Caco-2 (cell line): ENCODE measurements at regions not wholly inside any gene's neighbourhood (a gene's known extent, or its start where the extent isn't known, plus 50 kb on each side); places are given as distances from the start of the nearest gene placed in this dataset.

Source experiments
- BruUV-seq: library from RNA; stranded (reverse); fragments of 400-500 nt; replicated peaks from 2 replicates; lab custom pipeline; 2021; lab: Mats Ljungman, UMichigan
- CTCF ChIA-PET: fragments of 300-600 bp; sonication (Branson Sonifier 250); formaldehyde crosslinking; loops from one replicate; lab custom pipeline; 2022; ENCODE audit warnings: antibody characterized with exemption; lab: Charles Lee
- POLR2A ChIA-PET: fragments of 300-600 bp; sonication (Branson Sonifier 250); formaldehyde crosslinking; loops from one replicate; lab custom pipeline; 2022; ENCODE audit warnings: antibody characterized with exemption; lab: Charles Lee
- DNase-seq, 2 experiments: peaks; one replicate each; pipeline versions ENCODE4 v3.0.0 to v3.0.0-alpha.2; 2020 to 2022
- H3K27me3 ChIP-seq: replicated peaks from 2 replicates; pipeline ENCODE4 v1.6.0; 2011; ENCODE audit warnings: low read length; ENCODE audit not compliant: control insufficient read depth, insufficient read depth
- H3K36me3 ChIP-seq: 2 replicates; pipeline ENCODE4 v1.5.1; 2011; ENCODE audit warnings: low read length; ENCODE audit not compliant: control insufficient read depth, insufficient read depth
- H3K4me1 ChIP-seq: fragments of 250-450 bp; sonication (Bioruptor Pico); 2 replicates; pipeline ENCODE4 v1.5.1; 2020; ENCODE audit warnings: mild to moderate bottlenecking
- H3K4me3 ChIP-seq: 2 replicates; pipeline ENCODE4 v1.5.1; 2011; ENCODE audit warnings: low read depth, mild to moderate bottlenecking, control low read depth, low read length
- H3K9me3 ChIP-seq: fragments of 250-450 bp; sonication (Bioruptor Pico); 2 replicates; pipeline ENCODE4 v1.5.1; 2020; ENCODE audit warnings: mild to moderate bottlenecking, moderate library complexity
- H3K27ac Mint-ChIP-seq: one replicate; pipeline ENCODE4 v1.8.0; 2022; ENCODE audit warnings: mixed read lengths; ENCODE audit not compliant: unreplicated experiment
- H3K27me3 Mint-ChIP-seq: one replicate; pipeline ENCODE4 v1.8.0; 2022; ENCODE audit warnings: mixed read lengths; ENCODE audit not compliant: insufficient read depth, unreplicated experiment
- H3K36me3 Mint-ChIP-seq: one replicate; pipeline ENCODE4 v1.8.0; 2022; ENCODE audit warnings: mild to moderate bottlenecking, mixed read lengths; ENCODE audit not compliant: insufficient read depth, unreplicated experiment
- H3K4me1 Mint-ChIP-seq: one replicate; pipeline ENCODE4 v1.8.0; 2022; ENCODE audit warnings: low read depth, mixed read lengths; ENCODE audit not compliant: unreplicated experiment
- H3K4me3 Mint-ChIP-seq: one replicate; pipeline ENCODE4 v1.8.0; 2022; ENCODE audit warnings: mild to moderate bottlenecking, moderate library complexity, mixed read lengths; ENCODE audit not compliant: unreplicated experiment
- H3K9me3 Mint-ChIP-seq: one replicate; pipeline ENCODE4 v1.8.0; 2022; ENCODE audit warnings: mixed read lengths; ENCODE audit not compliant: unreplicated experiment
- intact Hi-C: fragments of 100-400 bp; cut with micrococcal nuclease; formaldehyde crosslinking; loops from one replicate; pipeline ENCODE4 v1.10.0; 2022; ENCODE audit not compliant: unreplicated experiment
- TF ChIP-seq, protein P1 (sequence below), 2 experiments: fragments of 200-600 bp in 1 of 2; IDR thresholded peaks; 1 replicate in 1 of 2; 2 replicates in 1 of 2; pipeline versions ENCODE4 v1.5.1 to v1.8.0; 2011 to 2022; ENCODE audit warnings: antibody characterized with exemption in 1 of 2, control low read depth in 1 of 2, inconsistent platforms in 1 of 2, low read depth in 1 of 2, low read length in 1 of 2, mild to moderate bottlenecking in 1 of 2, moderate library complexity in 1 of 2; ENCODE audit not compliant: insufficient read depth in 1 of 2, severe bottlenecking in 1 of 2, unreplicated experiment in 1 of 2

DNA sequence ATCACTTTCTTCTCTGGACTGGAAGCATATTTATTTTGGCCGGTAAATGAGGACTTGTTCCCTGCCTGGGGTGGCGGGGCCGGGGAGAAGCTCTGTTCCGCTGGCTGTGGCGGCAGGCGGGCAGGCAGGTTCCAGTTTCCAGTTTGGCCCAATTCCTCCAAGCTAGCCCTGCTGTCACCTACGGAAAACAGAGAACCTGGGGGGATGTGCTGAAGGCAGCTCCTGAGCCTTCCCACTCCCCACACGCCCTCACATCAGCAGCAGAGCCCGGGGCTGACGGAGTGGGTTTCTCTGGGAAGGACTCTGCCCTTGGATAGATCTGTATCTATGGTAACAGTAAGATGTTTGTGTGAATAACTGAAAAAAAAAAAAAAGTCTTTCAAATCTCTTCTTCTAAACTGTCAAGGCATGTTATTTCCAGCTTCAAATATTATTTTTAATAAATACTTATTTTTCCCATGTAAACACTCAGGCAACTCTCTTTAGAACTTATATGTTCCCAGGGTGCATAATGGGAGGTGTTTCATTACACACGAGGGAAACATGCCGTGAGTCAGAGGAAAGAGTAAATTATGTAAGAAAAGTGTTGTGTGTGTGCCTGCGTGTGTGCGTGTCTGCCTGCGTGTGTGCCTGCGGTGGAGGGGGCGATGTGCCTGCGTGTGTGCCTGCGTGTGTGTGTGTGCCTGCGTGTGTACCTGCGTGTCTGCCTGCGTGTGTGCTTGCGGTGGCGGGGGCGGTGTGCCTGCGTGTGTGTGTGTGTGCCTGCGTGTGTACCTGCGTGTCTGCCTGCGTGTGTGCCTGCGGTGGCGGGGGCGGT is 116.1 kb upstream of the ZNF516 start:
- no peaks in the 10 kb centered on the region for H3K4me1 Mint-ChIP-seq
- intact Hi-C loops = no loop called here
- no peak overlapping the region for H3K27ac Mint-ChIP-seq
- H3K27me3 Mint-ChIP-seq = no peaks in the 10 kb centered on the region
- H3K9me3 ChIP-seq = no peaks in the 10 kb centered on the region
- no peak overlapping the region for H3K4me3 ChIP-seq
- CTCF ChIA-PET = no interaction called here
- H3K36me3 Mint-ChIP-seq = no peaks in the 10 kb centered on the region
- H3K27me3 ChIP-seq = no peaks in the 10 kb centered on the region
- no peaks in the 10 kb centered on the region for H3K4me1 ChIP-seq
- no peaks in the 10 kb centered on the region for H3K9me3 Mint-ChIP-seq
- H3K4me3 Mint-ChIP-seq = no peak overlapping the region
- POLR2A ChIA-PET = no interaction called here
- DNase-seq = no peak
- no TSS peak for BruUV-seq
- TF ChIP-seq, protein P1, sequence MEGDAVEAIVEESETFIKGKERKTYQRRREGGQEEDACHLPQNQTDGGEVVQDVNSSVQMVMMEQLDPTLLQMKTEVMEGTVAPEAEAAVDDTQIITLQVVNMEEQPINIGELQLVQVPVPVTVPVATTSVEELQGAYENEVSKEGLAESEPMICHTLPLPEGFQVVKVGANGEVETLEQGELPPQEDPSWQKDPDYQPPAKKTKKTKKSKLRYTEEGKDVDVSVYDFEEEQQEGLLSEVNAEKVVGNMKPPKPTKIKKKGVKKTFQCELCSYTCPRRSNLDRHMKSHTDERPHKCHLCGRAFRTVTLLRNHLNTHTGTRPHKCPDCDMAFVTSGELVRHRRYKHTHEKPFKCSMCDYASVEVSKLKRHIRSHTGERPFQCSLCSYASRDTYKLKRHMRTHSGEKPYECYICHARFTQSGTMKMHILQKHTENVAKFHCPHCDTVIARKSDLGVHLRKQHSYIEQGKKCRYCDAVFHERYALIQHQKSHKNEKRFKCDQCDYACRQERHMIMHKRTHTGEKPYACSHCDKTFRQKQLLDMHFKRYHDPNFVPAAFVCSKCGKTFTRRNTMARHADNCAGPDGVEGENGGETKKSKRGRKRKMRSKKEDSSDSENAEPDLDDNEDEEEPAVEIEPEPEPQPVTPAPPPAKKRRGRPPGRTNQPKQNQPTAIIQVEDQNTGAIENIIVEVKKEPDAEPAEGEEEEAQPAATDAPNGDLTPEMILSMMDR (IDR thresholded peaks at IDR 0.05; ENCODE audit: insufficient read depth in 1 of 2, low read depth in 1 of 2, low read length in 1 of 2, severe bottlenecking in 1 of 2, unreplicated experiment in 1 of 2) = no peak
- no peaks in the 10 kb centered on the region for H3K36me3 ChIP-seq

DNA sequence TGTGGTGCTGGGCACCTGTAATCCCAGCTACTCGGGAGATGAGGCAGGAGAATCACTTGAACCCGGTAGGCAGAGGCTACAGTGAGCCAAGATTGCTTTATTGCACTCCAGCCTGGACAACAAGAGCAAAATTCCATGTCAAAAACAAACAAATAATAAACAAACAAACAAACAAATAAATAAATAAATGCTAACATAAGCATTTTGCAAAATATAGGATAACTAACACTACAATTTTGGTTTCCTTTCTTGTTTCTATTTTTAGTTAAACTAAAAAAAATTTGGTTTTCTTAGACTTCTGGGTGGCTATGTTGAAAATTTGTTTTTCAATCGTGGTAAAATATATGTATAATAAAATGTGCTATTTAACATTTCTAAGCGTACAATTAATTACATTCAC is 115.0 kb upstream of the ZNF516 start:
- H3K4me1 Mint-ChIP-seq = no peaks in the 10 kb centered on the region
- TF ChIP-seq, protein P1 (IDR thresholded peaks at IDR 0.05; ENCODE audit: insufficient read depth in 1 of 2, low read depth in 1 of 2, low read length in 1 of 2, severe bottlenecking in 1 of 2, unreplicated experiment in 1 of 2) = no peak
- H3K4me3 Mint-ChIP-seq = no peak overlapping the region
- no peak overlapping the region for H3K4me3 ChIP-seq
- no peak for DNase-seq
- H3K9me3 Mint-ChIP-seq = no peaks in the 10 kb centered on the region
- no peaks in the 10 kb centered on the region for H3K27me3 ChIP-seq
- no peaks in the 10 kb centered on the region for H3K9me3 ChIP-seq
- ChIA-PET POLR2A (no interaction called here), CTCF (no interaction called here)
- BruUV-seq = no TSS peak
- H3K36me3 Mint-ChIP-seq = no peaks in the 10 kb centered on the region
- no peaks in the 10 kb centered on the region for H3K27me3 Mint-ChIP-seq
- intact Hi-C loops = no loop called here
- H3K27ac Mint-ChIP-seq = no peak overlapping the region
- no peaks in the 10 kb centered on the region for H3K4me1 ChIP-seq
- H3K36me3 ChIP-seq = no peaks in the 10 kb centered on the region

DNA sequence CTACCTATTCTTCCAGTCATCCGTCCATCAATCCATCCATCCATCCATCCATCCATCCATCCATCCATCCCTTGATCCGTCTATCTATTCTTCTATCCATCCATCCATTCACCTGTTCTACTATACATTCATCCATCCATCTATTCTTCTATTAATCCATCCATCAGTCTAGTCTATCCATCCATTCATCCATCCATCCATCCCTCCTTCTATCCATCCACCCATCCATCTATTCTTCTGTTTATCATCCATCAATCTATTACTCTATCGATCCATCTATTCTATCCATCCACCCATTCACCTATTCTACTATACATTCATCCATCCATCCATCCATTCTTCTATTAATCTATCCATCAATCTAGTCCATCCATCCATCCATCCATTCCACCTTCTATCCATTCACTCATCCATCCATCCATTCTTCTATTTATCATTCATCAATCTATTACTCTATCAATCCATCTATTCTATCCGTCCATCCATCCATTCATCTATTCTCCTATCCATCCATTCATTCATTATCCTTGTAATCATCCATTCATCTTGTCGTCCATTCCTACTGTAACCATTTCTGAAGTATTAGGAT is 110.4 kb upstream of the ZNF516 start:
- Histone ChIP-seq H3K4me3 (no peak overlapping the region), H3K27me3 (no peaks in the 10 kb centered on the region), H3K4me1 (no peaks in the 10 kb centered on the region), H3K36me3 (no peaks in the 10 kb centered on the region), H3K9me3 (no peaks in the 10 kb centered on the region)
- Mint-ChIP-seq H3K27me3 (no peaks in the 10 kb centered on the region), H3K36me3 (no peaks in the 10 kb centered on the region), H3K4me1 (no peaks in the 10 kb centered on the region), H3K27ac (no peak overlapping the region), H3K9me3 (no peaks in the 10 kb centered on the region), H3K4me3 (no peak overlapping the region)
- ChIA-PET CTCF (no interaction called here), POLR2A (no interaction called here)
- DNase-seq = no peak
- BruUV-seq = no TSS peak
- TF ChIP-seq, protein P1 (IDR thresholded peaks at IDR 0.05; ENCODE audit: insufficient read depth in 1 of 2, low read depth in 1 of 2, low read length in 1 of 2, severe bottlenecking in 1 of 2, unreplicated experiment in 1 of 2) = no peak
- intact Hi-C loops = no loop called here
